ENCODE measurements at regions not wholly inside any gene's neighbourhood (a gene's known extent, or its start where the extent isn't known, plus 50 kb on each side); places are given as distances from the start of the nearest gene placed in this dataset.
A peak's percentile ranks its signal among the peaks of the same experiment; 100 is the strongest.

DNA sequence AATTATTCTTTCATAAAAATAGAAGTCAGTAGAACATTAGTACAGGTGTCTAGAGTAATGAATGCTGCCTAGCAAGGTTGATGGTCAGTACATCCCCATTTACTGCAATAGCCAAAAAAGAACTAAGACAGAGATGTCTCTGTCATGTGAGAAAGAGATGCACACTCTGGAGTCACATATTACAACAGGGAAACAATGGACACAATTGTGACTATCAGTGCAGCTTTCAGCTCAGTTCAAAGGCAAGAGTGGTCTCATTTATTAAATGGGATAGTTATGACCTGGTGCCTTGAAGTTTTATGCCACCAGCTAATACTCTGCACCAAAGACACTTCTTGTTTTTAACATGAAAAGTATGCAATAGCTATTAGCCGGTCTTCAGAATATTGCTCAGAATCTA, 194.9 kb upstream of the CHAC2 start:
- Histone ChIP-seq H3K4me1 (ENCODE audit: insufficient read depth, low read length, poor library complexity, severe bottlenecking) (no peaks in the 10 kb centered on the region), H3K9me3 (ENCODE audit: low read depth, low read length, poor library complexity, severe bottlenecking) (no peaks in the 10 kb centered on the region), H3K27ac (ENCODE audit: low read depth, low read length, poor library complexity, severe bottlenecking) (no peak overlapping the region), H3K36me3 (ENCODE audit: insufficient read depth, low read length, poor library complexity, severe bottlenecking) (no peaks in the 10 kb centered on the region), H3K27me3 (replicated peaks; ENCODE audit: insufficient read depth, low read depth, low read length, poor library complexity) (no peaks in the 10 kb centered on the region), H3K4me3 (ENCODE audit: low read depth, low read length, poor library complexity, severe bottlenecking) (no peak overlapping the region)
- intact Hi-C loops (cut with micrococcal nuclease; ENCODE audit: unreplicated experiment) = no loop called here
- CTCF ChIA-PET = no interaction called here
- no peak for TF ChIP-seq EZH2 (IDR thresholded peaks at IDR 0.05; ENCODE audit: borderline replicate concordance, low read depth, low read length, poor library complexity, severe bottlenecking)
- BruUV-seq (replicated peaks) = no TSS peak
- DNase-seq (ENCODE audit: low spot score) = no peak
- POLR2A ChIA-PET (ENCODE audit: low non-redundant PET) = no interaction called here

- H3K4me3 ChIP-seq (ENCODE audit: low read depth, low read length, poor library complexity, severe bottlenecking) = no peak overlapping the region
- CTCF ChIA-PET = no interaction called here
- peak; percentile 5 for DNase-seq (ENCODE audit: low spot score)
- H3K36me3 ChIP-seq (ENCODE audit: insufficient read depth, low read length, poor library complexity, severe bottlenecking) = no peaks in the 10 kb centered on the region
- no peaks in the 10 kb centered on the region for H3K4me1 ChIP-seq (ENCODE audit: insufficient read depth, low read length, poor library complexity, severe bottlenecking)
- H3K27ac ChIP-seq (ENCODE audit: low read depth, low read length, poor library complexity, severe bottlenecking) = no peak overlapping the region
- H3K27me3 ChIP-seq (replicated peaks; ENCODE audit: insufficient read depth, low read depth, low read length, poor library complexity) = no peaks in the 10 kb centered on the region
- intact Hi-C loops (cut with micrococcal nuclease; ENCODE audit: unreplicated experiment) = no loop called here
- no TSS peak for BruUV-seq (replicated peaks)
- no peaks in the 10 kb centered on the region for H3K9me3 ChIP-seq (ENCODE audit: low read depth, low read length, poor library complexity, severe bottlenecking)
- POLR2A ChIA-PET (ENCODE audit: low non-redundant PET) = no interaction called here
- TF ChIP-seq, protein P1, sequence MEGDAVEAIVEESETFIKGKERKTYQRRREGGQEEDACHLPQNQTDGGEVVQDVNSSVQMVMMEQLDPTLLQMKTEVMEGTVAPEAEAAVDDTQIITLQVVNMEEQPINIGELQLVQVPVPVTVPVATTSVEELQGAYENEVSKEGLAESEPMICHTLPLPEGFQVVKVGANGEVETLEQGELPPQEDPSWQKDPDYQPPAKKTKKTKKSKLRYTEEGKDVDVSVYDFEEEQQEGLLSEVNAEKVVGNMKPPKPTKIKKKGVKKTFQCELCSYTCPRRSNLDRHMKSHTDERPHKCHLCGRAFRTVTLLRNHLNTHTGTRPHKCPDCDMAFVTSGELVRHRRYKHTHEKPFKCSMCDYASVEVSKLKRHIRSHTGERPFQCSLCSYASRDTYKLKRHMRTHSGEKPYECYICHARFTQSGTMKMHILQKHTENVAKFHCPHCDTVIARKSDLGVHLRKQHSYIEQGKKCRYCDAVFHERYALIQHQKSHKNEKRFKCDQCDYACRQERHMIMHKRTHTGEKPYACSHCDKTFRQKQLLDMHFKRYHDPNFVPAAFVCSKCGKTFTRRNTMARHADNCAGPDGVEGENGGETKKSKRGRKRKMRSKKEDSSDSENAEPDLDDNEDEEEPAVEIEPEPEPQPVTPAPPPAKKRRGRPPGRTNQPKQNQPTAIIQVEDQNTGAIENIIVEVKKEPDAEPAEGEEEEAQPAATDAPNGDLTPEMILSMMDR (conservative IDR thresholded peaks at IDR 0.05; ENCODE audit: low read depth, low read length) = peak; percentile 18; the same call in 1 of the 2 replicates
- TF ChIP-seq EZH2 (IDR thresholded peaks at IDR 0.05; ENCODE audit: borderline replicate concordance, low read depth, low read length, poor library complexity, severe bottlenecking) = no peak
These were observed 197.5 kb upstream of the CHAC2 start for GRCh38 chr2:53569957-53570727.

DNA sequence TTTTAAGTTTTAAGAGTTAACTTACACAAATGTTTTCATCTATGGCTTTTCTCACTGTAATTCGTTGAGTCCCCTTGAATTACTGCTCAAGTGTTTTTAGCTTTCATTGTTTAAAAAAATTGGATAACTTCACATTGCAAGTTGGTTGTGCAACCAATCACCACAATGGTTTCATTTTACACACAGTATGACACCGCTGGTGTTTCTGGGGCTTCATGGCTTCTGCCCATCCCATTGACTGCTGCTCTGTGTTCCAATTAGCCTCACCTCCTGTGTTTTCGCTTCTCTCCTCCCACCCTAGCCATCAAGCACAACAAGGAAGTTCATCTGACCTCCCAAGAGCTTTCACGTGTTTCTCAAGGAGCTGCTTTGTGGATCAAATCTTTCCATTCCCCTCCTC, 199.1 kb upstream of the CHAC2 start:
- H3K36me3 ChIP-seq (ENCODE audit: insufficient read depth, low read length, poor library complexity, severe bottlenecking) = no peaks in the 10 kb centered on the region
- H3K27me3 ChIP-seq (replicated peaks; ENCODE audit: insufficient read depth, low read depth, low read length, poor library complexity) = no peaks in the 10 kb centered on the region
- peak; percentile 26 for DNase-seq (ENCODE audit: low spot score)
- POLR2A ChIA-PET (ENCODE audit: low non-redundant PET) = no interaction called here
- no TSS peak for BruUV-seq (replicated peaks)
- no peak overlapping the region for H3K27ac ChIP-seq (ENCODE audit: low read depth, low read length, poor library complexity, severe bottlenecking)
- H3K4me1 ChIP-seq (ENCODE audit: insufficient read depth, low read length, poor library complexity, severe bottlenecking) = no peaks in the 10 kb centered on the region
- TF ChIP-seq, protein P1 (conservative IDR thresholded peaks at IDR 0.05; ENCODE audit: low read depth, low read length) = no peak
- no peak for TF ChIP-seq EZH2 (IDR thresholded peaks at IDR 0.05; ENCODE audit: borderline replicate concordance, low read depth, low read length, poor library complexity, severe bottlenecking)
- no peaks in the 10 kb centered on the region for H3K9me3 ChIP-seq (ENCODE audit: low read depth, low read length, poor library complexity, severe bottlenecking)
- peak overlapping the region; percentile 13 for H3K4me3 ChIP-seq (ENCODE audit: low read depth, low read length, poor library complexity, severe bottlenecking)
- intact Hi-C loops (cut with micrococcal nuclease; ENCODE audit: unreplicated experiment) = no loop called here
- CTCF ChIA-PET = no interaction called here

- Histone ChIP-seq H3K4me3 (ENCODE audit: low read depth, low read length, poor library complexity, severe bottlenecking) (no peak overlapping the region), H3K4me1 (ENCODE audit: insufficient read depth, low read length, poor library complexity, severe bottlenecking) (no peaks in the 10 kb centered on the region), H3K9me3 (ENCODE audit: low read depth, low read length, poor library complexity, severe bottlenecking) (no peaks in the 10 kb centered on the region), H3K27ac (ENCODE audit: low read depth, low read length, poor library complexity, severe bottlenecking) (no peak overlapping the region), H3K36me3 (ENCODE audit: insufficient read depth, low read length, poor library complexity, severe bottlenecking) (no peaks in the 10 kb centered on the region), H3K27me3 (replicated peaks; ENCODE audit: insufficient read depth, low read depth, low read length, poor library complexity) (no peaks in the 10 kb centered on the region)
- POLR2A ChIA-PET (ENCODE audit: low non-redundant PET) = no interaction called here
- CTCF ChIA-PET = no interaction called here
- intact Hi-C loops (cut with micrococcal nuclease; ENCODE audit: unreplicated experiment) = no loop called here
- no peak for DNase-seq (ENCODE audit: low spot score)
- TF ChIP-seq, protein P1 (conservative IDR thresholded peaks at IDR 0.05; ENCODE audit: low read depth, low read length) = no peak
- no peak for TF ChIP-seq EZH2 (IDR thresholded peaks at IDR 0.05; ENCODE audit: borderline replicate concordance, low read depth, low read length, poor library complexity, severe bottlenecking)
- BruUV-seq (replicated peaks) = no TSS peak
These were observed 200.5 kb upstream of the CHAC2 start for GRCh38 chr2:53567073-53567472.
